Fibroblast of peridontal ligament (primary cell): ENCODE measurements at regions not wholly inside any gene's neighbourhood (a gene's known extent, or its start where the extent isn't known, plus 50 kb on each side); places are given as distances from the start of the nearest gene placed in this dataset.

Experiments
- DNase-seq: peaks from one replicate; pipeline ENCODE4 v3.0.0-alpha.2; 2010; ENCODE audit errors: extremely low read depth

- no peak for DNase-seq
These were observed 167.0 kb upstream of the B3GAT1 start for GRCh38 chr11:134578807-134579723.

- no peak for DNase-seq
These were observed 165.8 kb upstream of the B3GAT1 start for GRCh38 chr11:134577751-134578395.

GRCh38 chr11:134576721-134577171 is 164.7 kb upstream of the B3GAT1 start:
- no peak for DNase-seq

GRCh38 chr11:134576286-134576685 is 164.2 kb upstream of the B3GAT1 start:
- no peak for DNase-seq

GRCh38 chr11:134575504-134576230 is 163.6 kb upstream of the B3GAT1 start:
- DNase-seq, result no peak

- DNase-seq, result no peak
These were observed 162.9 kb upstream of the B3GAT1 start for GRCh38 chr11:134574947-134575346.

- DNase-seq, result no peak
These were observed 162.4 kb upstream of the B3GAT1 start for GRCh38 chr11:134574425-134574824.

GRCh38 chr11:134573857-134574256 is 161.8 kb upstream of the B3GAT1 start:
- no peak for DNase-seq

GRCh38 chr11:134572741-134573675 is 161.0 kb upstream of the B3GAT1 start:
- no peak for DNase-seq

GRCh38 chr11:134571301-134571700 is 159.3 kb upstream of the B3GAT1 start:
- DNase-seq, result no peak

GRCh38 chr11:134569195-134569594 is 157.2 kb upstream of the B3GAT1 start:
- DNase-seq, result no peak

- no peak for DNase-seq
These were observed 154.3 kb upstream of the B3GAT1 start for GRCh38 chr11:134566311-134566710.

- DNase-seq, result no peak
These were observed 153.4 kb upstream of the B3GAT1 start for GRCh38 chr11:134565343-134565891.

- DNase-seq, result no peak
These were observed 152.6 kb upstream of the B3GAT1 start for GRCh38 chr11:134564472-134565200.

- DNase-seq, result no peak
These were observed 151.0 kb upstream of the B3GAT1 start for GRCh38 chr11:134562941-134563471.

- no peak for DNase-seq
These were observed 150.2 kb upstream of the B3GAT1 start for GRCh38 chr11:134562196-134562595.

- DNase-seq, result no peak
These were observed 149.3 kb upstream of the B3GAT1 start for GRCh38 chr11:134561331-134561720.

- DNase-seq, result no peak
These were observed 148.7 kb upstream of the B3GAT1 start for GRCh38 chr11:134560566-134561330.

GRCh38 chr11:134560066-134560465 is 148.0 kb upstream of the B3GAT1 start:
- no peak for DNase-seq
